Panc1 (cell line): ENCODE measurements at regions not wholly inside any gene's neighbourhood (a gene's known extent, or its start where the extent isn't known, plus 50 kb on each side); places are given as distances from the start of the nearest gene placed in this dataset.

Experiments
- ATAC-seq: fragments of 200-7000 bp; cut with Tn5 transposase; 2 replicates; pipeline ENCODE4 v1.9.1; 2020; ENCODE audit warnings: mild to moderate bottlenecking, moderate library complexity
- BruUV-seq: library from RNA; stranded (reverse); fragments of 400-500 nt; replicated peaks from 2 replicates; lab custom pipeline; 2021; lab: Mats Ljungman, UMichigan
- CTCF ChIA-PET: fragments of 300-600 bp; sonication (Branson Sonifier 250); formaldehyde crosslinking; loops from one replicate; lab custom pipeline; 2022; ENCODE audit warnings: antibody characterized with exemption; lab: Charles Lee
- POLR2A ChIA-PET: fragments of 300-600 bp; sonication (Branson Sonifier 250); formaldehyde crosslinking; loops from one replicate; lab custom pipeline; 2022; ENCODE audit warnings: antibody characterized with exemption; lab: Charles Lee
- DNase-seq: peaks from one replicate; pipeline ENCODE4 v3.0.0-alpha.2; 2010; ENCODE audit warnings: low read depth, low spot score
- H3K27ac ChIP-seq: 2 replicates; pipeline ENCODE4 v1.5.1; 2011; ENCODE audit warnings: mild to moderate bottlenecking, low read length, inconsistent platforms
- H3K27me3 ChIP-seq: fragments of 200-500 bp; sonication (Bioruptor generic); 2 replicates; pipeline ENCODE4 v1.6.0; 2014; ENCODE audit warnings: low read length, inconsistent platforms; ENCODE audit not compliant: control insufficient read depth, insufficient read depth
- H3K36me3 ChIP-seq: fragments of 200-500 bp; sonication (Bioruptor generic); 2 replicates; pipeline ENCODE4 v1.5.1; 2014; ENCODE audit warnings: inconsistent platforms, mild to moderate bottlenecking, low read length, moderate library complexity; ENCODE audit not compliant: control insufficient read depth, insufficient read depth
- H3K4me1 ChIP-seq: 2 replicates; pipeline ENCODE4 v1.5.1; 2011; ENCODE audit warnings: inconsistent platforms, mild to moderate bottlenecking, low read length, moderate library complexity; ENCODE audit not compliant: control insufficient read depth, insufficient read depth
- H3K4me3 ChIP-seq, 2 experiments: 2 replicates each; pipeline ENCODE4 v1.5.1; 2011 to 2012; ENCODE audit warnings: low read depth in 2 of 2, low read length in 2 of 2, mild to moderate bottlenecking in 2 of 2, inconsistent platforms in 1 of 2, moderate library complexity in 1 of 2
- H3K9me3 ChIP-seq: fragments of 200-500 bp; sonication (Bioruptor generic); 2 replicates; pipeline ENCODE4 v1.5.1; 2014; ENCODE audit warnings: low read depth, mild to moderate bottlenecking, inconsistent platforms, low read length, moderate library complexity; ENCODE audit not compliant: control insufficient read depth, insufficient read depth
- CTCF ChIP-seq: fragments of 450-650 bp; IDR thresholded peaks from 2 replicates; pipeline ENCODE4 v1.5.1; 2017; ENCODE audit warnings: mild to moderate bottlenecking
- POLR2AphosphoS5 ChIP-seq: IDR thresholded peaks from 2 replicates; pipeline ENCODE4 v1.6.1; 2012; ENCODE audit warnings: mild to moderate bottlenecking, low read depth, low read length, moderate library complexity
- REST ChIP-seq, 2 experiments: IDR thresholded peaks; 2 replicates each; pipeline ENCODE4 v1.6.1; 2011 to 2012; ENCODE audit warnings: low read depth in 2 of 2, control low read depth in 1 of 2, low read length in 1 of 2, mild to moderate bottlenecking in 1 of 2, moderate library complexity in 1 of 2; ENCODE audit not compliant: insufficient read depth in 1 of 2
- SIN3A ChIP-seq: IDR thresholded peaks from 2 replicates; pipeline ENCODE4 v1.6.1; 2012; ENCODE audit warnings: low read depth, mild to moderate bottlenecking, low read length, moderate library complexity, borderline replicate concordance; ENCODE audit not compliant: insufficient read depth
- TCF7L2 ChIP-seq: IDR thresholded peaks from 2 replicates; pipeline ENCODE4 v1.6.1; 2011; ENCODE audit warnings: mild to moderate bottlenecking, low read depth, low read length, inconsistent platforms
- in situ Hi-C: cut with HindIII; loops from 2 replicates; pipeline ENCODE4 v1.10.0; 2016; ENCODE audit warnings: low sequenced_read_pairs, low pct_unique_long_range_greater_than_20kb
- intact Hi-C: fragments of 100-400 bp; cut with micrococcal nuclease; formaldehyde crosslinking; loops from one replicate; pipeline ENCODE4 v1.10.0; 2022; ENCODE audit not compliant: unreplicated experiment

- H3K36me3 ChIP-seq: no peaks in the 10 kb centered on the region
- DNase-seq (no peak), ATAC-seq (no peak)
- in situ Hi-C loops: no loop called here
- no peaks in the 10 kb centered on the region for H3K4me1 ChIP-seq
- ChIA-PET CTCF (no interaction called here), POLR2A (no interaction called here)
- H3K27ac ChIP-seq: no peak overlapping the region
- intact Hi-C loops: no loop called here
- TF ChIP-seq SIN3A (no peak), REST (IDR thresholded peaks at IDR 0.05; ENCODE audit: insufficient read depth in 1 of 2, low read depth in 2 of 2, low read length in 1 of 2) (no peak), TCF7L2 (no peak), CTCF (no peak), POLR2AphosphoS5 (no peak)
- H3K27me3 ChIP-seq: no peaks in the 10 kb centered on the region
- no peaks in the 10 kb centered on the region for H3K9me3 ChIP-seq
- no peak overlapping the region for H3K4me3 ChIP-seq
- BruUV-seq: no TSS peak
These were observed 317.3 kb downstream of the PCDH17 start for GRCh38 chr13:57948884-57949283.

GRCh38 chr13:57969951-57970350 is 338.4 kb downstream of the PCDH17 start:
- CTCF ChIA-PET: no interaction called here
- BruUV-seq: no TSS peak
- in situ Hi-C loops (no loop called here), intact Hi-C loops (no loop called here)
- Histone ChIP-seq H3K9me3 (no peaks in the 10 kb centered on the region), H3K27me3 (no peaks in the 10 kb centered on the region), H3K36me3 (no peaks in the 10 kb centered on the region), H3K27ac (no peak overlapping the region), H3K4me3 (no peak overlapping the region), H3K4me1 (no peaks in the 10 kb centered on the region)
- POLR2A ChIA-PET: no interaction called here
- TF ChIP-seq POLR2AphosphoS5 (no peak), TCF7L2 (no peak), REST (IDR thresholded peaks at IDR 0.05; ENCODE audit: insufficient read depth in 1 of 2, low read depth in 2 of 2, low read length in 1 of 2) (no peak), CTCF (no peak), SIN3A (no peak)
- no peak for DNase-seq
- no peak for ATAC-seq
